GM06990 (cell line): ENCODE measurements at regions not wholly inside any gene's neighbourhood (a gene's known extent, or its start where the extent isn't known, plus 50 kb on each side); places are given as distances from the start of the nearest gene placed in this dataset.

Source experiments
- DNase-seq: peaks from one replicate; pipeline ENCODE4 v3.0.0-alpha.2; 2011; ENCODE audit not compliant: insufficient read length; ENCODE audit errors: extremely low read depth
- H3K27me3 ChIP-seq: replicated peaks from 2 replicates; pipeline ENCODE4 v1.6.0; 2011; ENCODE audit warnings: low read length; ENCODE audit not compliant: control insufficient read depth, insufficient read depth
- H3K36me3 ChIP-seq: 2 replicates; pipeline ENCODE4 v1.5.1; 2011; ENCODE audit warnings: low read length; ENCODE audit not compliant: control insufficient read depth, insufficient read depth
- H3K4me3 ChIP-seq: replicated peaks from 2 replicates; pipeline ENCODE4 v1.5.1; 2011; ENCODE audit warnings: low read depth, mild to moderate bottlenecking, control low read depth, low read length
- TF ChIP-seq, protein P1 (sequence below): IDR thresholded peaks from 2 replicates; pipeline ENCODE4 v1.5.1; 2011; ENCODE audit warnings: low read length, control low read depth, mild to moderate bottlenecking, inconsistent platforms; ENCODE audit not compliant: insufficient read depth, poor library complexity, severe bottlenecking

DNA sequence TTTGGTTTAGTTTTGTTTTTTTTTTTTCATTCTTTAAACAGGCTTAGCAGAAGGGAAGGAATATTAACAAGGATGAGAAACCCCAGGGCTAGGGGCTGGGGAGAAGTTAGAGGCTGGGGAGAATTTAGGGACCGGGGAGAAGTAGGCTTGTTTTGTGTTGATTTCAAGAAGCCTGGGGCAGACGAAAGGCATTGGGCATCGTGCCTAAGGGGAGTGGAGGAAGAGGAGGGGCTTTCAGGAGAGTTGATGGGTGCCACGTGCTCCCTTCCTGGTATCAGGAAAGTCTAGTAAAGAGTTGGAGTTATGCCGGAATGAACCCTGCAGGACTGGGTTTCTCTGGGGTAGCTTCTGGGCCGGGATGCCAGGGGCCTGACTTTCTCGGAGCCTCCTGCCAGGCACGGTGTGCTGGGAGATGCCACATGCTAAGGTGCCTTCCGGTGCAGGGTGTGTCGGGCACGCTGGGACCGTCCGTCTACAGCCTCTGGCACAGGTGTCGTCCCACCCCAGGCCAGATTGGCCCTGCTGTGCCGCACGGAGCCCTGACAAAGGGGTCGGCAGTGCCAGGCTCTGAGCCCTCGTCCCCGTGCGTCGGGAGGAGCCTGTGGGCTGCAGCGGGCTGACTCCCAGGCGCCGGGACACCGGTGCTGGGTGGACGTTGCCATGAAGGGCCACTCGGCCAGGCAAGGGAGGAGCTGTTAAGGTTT lies 159.9 kb downstream of the OLFM1 start:
- no peaks in the 10 kb centered on the region for H3K36me3 ChIP-seq
- no peaks in the 10 kb centered on the region; the same call in 1 of the 2 replicates for H3K27me3 ChIP-seq
- H3K4me3 ChIP-seq = no peak overlapping the region
- DNase-seq = no peak
- TF ChIP-seq, protein P1, sequence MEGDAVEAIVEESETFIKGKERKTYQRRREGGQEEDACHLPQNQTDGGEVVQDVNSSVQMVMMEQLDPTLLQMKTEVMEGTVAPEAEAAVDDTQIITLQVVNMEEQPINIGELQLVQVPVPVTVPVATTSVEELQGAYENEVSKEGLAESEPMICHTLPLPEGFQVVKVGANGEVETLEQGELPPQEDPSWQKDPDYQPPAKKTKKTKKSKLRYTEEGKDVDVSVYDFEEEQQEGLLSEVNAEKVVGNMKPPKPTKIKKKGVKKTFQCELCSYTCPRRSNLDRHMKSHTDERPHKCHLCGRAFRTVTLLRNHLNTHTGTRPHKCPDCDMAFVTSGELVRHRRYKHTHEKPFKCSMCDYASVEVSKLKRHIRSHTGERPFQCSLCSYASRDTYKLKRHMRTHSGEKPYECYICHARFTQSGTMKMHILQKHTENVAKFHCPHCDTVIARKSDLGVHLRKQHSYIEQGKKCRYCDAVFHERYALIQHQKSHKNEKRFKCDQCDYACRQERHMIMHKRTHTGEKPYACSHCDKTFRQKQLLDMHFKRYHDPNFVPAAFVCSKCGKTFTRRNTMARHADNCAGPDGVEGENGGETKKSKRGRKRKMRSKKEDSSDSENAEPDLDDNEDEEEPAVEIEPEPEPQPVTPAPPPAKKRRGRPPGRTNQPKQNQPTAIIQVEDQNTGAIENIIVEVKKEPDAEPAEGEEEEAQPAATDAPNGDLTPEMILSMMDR = no peak

DNA sequence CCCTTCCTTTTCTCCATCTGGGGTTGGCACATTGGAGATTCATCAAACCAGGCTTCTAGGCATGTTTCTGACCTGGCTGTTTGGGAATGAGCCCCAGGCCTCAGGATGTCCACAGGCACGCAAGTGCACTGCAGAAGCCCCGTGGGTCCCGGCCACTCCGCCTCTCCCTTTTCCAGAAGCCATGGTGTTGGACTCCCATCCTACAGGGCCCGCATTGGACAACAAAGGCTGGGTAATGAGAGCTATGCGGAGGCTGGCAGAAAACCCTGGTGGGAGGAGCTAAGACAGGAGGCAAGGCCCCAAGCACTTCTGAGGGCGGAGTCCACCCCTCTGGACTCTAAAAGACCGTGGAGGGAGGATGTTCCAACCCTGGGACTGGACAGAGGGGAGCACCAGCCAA lies 160.6 kb downstream of the OLFM1 start:
- DNase-seq = no peak
- Histone ChIP-seq H3K27me3 (no peaks in the 10 kb centered on the region; the same call in 1 of the 2 replicates), H3K4me3 (no peak overlapping the region), H3K36me3 (no peaks in the 10 kb centered on the region)
- TF ChIP-seq, protein P1 = no peak

DNA sequence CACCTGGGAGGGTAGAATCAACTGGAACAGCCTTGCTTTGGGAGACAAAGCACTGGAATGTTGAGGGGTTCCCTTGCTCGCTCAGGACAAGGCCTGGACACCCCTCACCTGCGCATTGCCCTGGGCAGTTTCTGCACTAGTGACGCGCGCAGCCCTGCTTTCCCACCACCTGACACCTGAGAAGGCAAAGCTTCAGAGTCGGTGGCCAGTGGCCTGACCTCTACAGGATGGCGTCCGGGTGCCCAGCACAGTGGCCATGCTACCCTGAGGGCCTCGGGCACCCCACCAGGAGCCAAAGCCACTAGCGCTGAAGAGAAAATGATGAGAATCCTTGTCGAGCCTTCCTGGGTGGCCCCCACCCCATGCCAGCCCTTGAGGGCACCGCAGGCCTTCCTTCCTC lies 161.3 kb downstream of the OLFM1 start:
- TF ChIP-seq, protein P1 = no peak
- H3K36me3 ChIP-seq = no peaks in the 10 kb centered on the region
- H3K4me3 ChIP-seq = no peak overlapping the region
- H3K27me3 ChIP-seq = no peaks in the 10 kb centered on the region; the same call in 1 of the 2 replicates
- no peak for DNase-seq

DNA sequence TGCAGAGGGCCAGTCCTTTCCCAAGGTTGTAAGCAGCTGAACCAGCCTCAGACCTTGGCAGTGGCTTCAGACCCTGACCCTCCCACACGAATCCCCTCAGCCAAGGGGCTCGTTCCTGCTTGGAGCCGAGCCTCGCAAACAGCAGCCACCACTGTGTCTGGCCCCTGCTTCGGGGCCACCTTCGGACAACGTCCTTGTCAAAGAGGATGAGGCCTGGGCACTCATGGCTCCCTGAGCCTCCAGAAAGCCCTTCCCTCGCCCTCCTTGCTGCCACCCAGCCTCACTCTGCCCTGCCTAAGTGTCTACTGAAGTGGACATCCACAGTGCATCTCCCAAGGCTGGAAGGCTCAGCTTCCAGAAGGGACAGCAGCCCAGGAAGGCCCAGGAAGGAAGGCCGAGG lies 161.7 kb downstream of the OLFM1 start:
- Histone ChIP-seq H3K27me3 (no peaks in the 10 kb centered on the region; the same call in 1 of the 2 replicates), H3K4me3 (no peak overlapping the region), H3K36me3 (no peaks in the 10 kb centered on the region)
- TF ChIP-seq, protein P1 = no peak
- DNase-seq = no peak

DNA sequence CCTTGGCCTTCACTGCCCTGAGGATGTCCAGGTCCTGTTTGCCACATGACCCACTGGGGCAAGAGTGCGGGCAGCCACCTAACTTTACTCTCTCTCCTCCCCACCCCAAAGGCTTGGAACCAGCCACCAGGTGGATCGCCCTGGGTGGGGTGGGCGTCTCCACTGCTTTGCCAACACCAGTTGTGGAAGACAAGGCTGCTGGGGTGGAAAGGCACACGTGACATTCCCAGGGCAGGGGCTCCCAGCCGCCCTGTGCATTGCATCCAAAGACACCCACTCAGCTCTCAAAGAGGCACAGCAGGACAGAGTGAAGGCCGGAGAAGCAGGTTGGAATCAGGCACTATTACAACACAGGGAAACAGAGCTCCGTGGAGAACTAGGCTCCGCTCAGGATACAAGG lies 162.2 kb downstream of the OLFM1 start:
- DNase-seq = no peak
- Histone ChIP-seq H3K4me3 (no peak overlapping the region), H3K27me3 (no peaks in the 10 kb centered on the region; the same call in 1 of the 2 replicates), H3K36me3 (no peaks in the 10 kb centered on the region)
- TF ChIP-seq, protein P1 = no peak

DNA sequence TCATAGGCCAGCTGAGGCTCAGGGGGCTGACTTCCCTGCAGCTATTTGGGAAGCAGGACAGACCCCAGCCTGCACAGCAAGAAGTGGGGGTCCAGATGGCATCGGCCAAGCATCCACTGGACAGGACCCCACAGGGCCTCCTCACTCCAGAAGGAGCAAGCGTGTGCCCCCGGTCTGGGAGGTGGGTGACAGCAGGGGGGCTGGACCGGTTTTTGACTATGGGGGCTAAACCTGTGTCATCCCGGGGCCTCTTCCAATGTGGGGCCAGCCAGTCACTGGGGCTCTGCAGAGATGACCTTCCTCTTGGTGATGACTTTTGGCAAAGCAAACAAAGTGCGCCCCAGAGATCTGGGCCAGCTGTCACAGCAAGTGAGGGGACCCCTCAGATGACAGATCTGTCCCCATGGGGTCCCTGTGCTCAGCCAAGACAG lies 163.9 kb downstream of the OLFM1 start:
- H3K36me3 ChIP-seq = no peaks in the 10 kb centered on the region
- no peaks in the 10 kb centered on the region; the same call in 1 of the 2 replicates for H3K27me3 ChIP-seq
- H3K4me3 ChIP-seq = no peak overlapping the region
- no peak for DNase-seq
- TF ChIP-seq, protein P1 = no peak
